GM12878 (cell line): ENCODE measurements at regions not wholly inside any gene's neighbourhood (a gene's known extent, or its start where the extent isn't known, plus 50 kb on each side); places are given as distances from the start of the nearest gene placed in this dataset.

Experiments used
- ATAC-seq: fragments of 200-7000 bp; cut with Tn5 transposase; 3 replicates; pipeline ENCODE4 v1.9.1; 2020; ENCODE audit warnings: mild to moderate bottlenecking, moderate library complexity
- BruUV-seq: library from RNA; stranded (reverse); fragments of 400-500 nt; replicated peaks from 2 replicates; lab custom pipeline; 2021; lab: Mats Ljungman, UMichigan
- CTCF ChIA-PET: fragments of 300-600 bp; sonication (Branson Sonifier 250); formaldehyde crosslinking; extraction: SDS; loops from one replicate; lab custom pipeline; 2021; ENCODE audit warnings: inconsistent platforms; lab: Yijun Ruan, JAX
- POLR2A ChIA-PET: fragments of 350-600 bp; formaldehyde crosslinking; extraction: SDS; loops from one replicate; lab custom pipeline; 2021; ENCODE audit warnings: inconsistent platforms; lab: Charles Lee
- RAD21 ChIA-PET: fragments of 300-600 bp; sonication (Branson Sonifier 250); formaldehyde crosslinking; loops from one replicate; lab custom pipeline; 2023; ENCODE audit warnings: antibody characterized with exemption; ENCODE audit not compliant: unreplicated experiment; lab: Charles Lee
- SMC1A ChIA-PET: fragments of 300-600 bp; sonication (Branson Sonifier 250); formaldehyde crosslinking; loops from one replicate; lab custom pipeline; 2023; ENCODE audit not compliant: unreplicated experiment, uncharacterized antibody; lab: Charles Lee
- DNase-seq: peaks from one replicate; pipeline ENCODE4 v3.0.0-alpha.2; 2011; ENCODE audit warnings: low read depth, low spot score
- FAIRE-seq: peaks from 3 replicates; lab custom pipeline; 2011; peaks lifted over from hg19 to GRCh38; lab: Jason Lieb, UNC
- H2AFZ ChIP-seq: 2 replicates; pipeline ENCODE4 v1.6.0; 2011; ENCODE audit warnings: low read depth, low read length, control low read depth; ENCODE audit not compliant: control insufficient read depth
- H3K27ac ChIP-seq: 2 replicates; pipeline ENCODE4 v1.5.1; 2011; ENCODE audit warnings: control low read depth; ENCODE audit not compliant: control insufficient read depth, insufficient read depth
- H3K27me3 ChIP-seq, 2 experiments: replicated peaks in 1 of 2; 2 replicates each; pipeline versions ENCODE4 v1.6.0 to v1.6.1; 2011; ENCODE audit warnings: low read length in 1 of 2; ENCODE audit not compliant: control insufficient read depth in 2 of 2, insufficient read depth in 2 of 2
- H3K36me3 ChIP-seq, 2 experiments: 2 replicates each; pipeline ENCODE4 v1.5.1; 2011; ENCODE audit warnings: low read length in 1 of 2; ENCODE audit not compliant: control insufficient read depth in 2 of 2, insufficient read depth in 2 of 2
- H3K4me1 ChIP-seq: 2 replicates; pipeline ENCODE4 v1.6.1; 2011; ENCODE audit warnings: mild to moderate bottlenecking, low read length, moderate library complexity, mixed read lengths; ENCODE audit not compliant: control insufficient read depth, insufficient read depth
- H3K4me2 ChIP-seq: 2 replicates; pipeline ENCODE4 v1.6.0; 2011; ENCODE audit warnings: control low read depth; ENCODE audit not compliant: control insufficient read depth, insufficient read depth
- H3K4me3 ChIP-seq: fragments of 200-600 bp; sonication (generic); 2 replicates; pipeline ENCODE4 v1.5.1; 2016
- H3K79me2 ChIP-seq: 2 replicates; pipeline ENCODE4 v1.6.0; 2011; ENCODE audit warnings: low read length; ENCODE audit not compliant: control insufficient read depth, insufficient read depth
- H3K9ac ChIP-seq: 2 replicates; pipeline ENCODE4 v1.8.0; 2011; ENCODE audit warnings: low read length, control low read depth, mixed read lengths; ENCODE audit not compliant: control insufficient read depth, insufficient read depth
- H3K9me3 ChIP-seq: replicated peaks from 3 replicates; pipeline ENCODE4 v1.5.1; 2011; ENCODE audit warnings: mild to moderate bottlenecking, low read length; ENCODE audit not compliant: control insufficient read depth, insufficient read depth
- H4K20me1 ChIP-seq: 2 replicates; pipeline ENCODE4 v1.6.0; 2011; ENCODE audit not compliant: control insufficient read depth, insufficient read depth
- ATF7 ChIP-seq: fragments of 450-650 bp; IDR thresholded peaks from 2 replicates; pipeline ENCODE4 v1.6.1; 2016; ENCODE audit warnings: low read depth, mild to moderate bottlenecking
- CEBPB ChIP-seq, 2 experiments: fragments of 150-350 bp in 1 of 2; IDR thresholded peaks; 2 replicates each; pipeline ENCODE4 v1.6.1; 2012 to 2014; ENCODE audit warnings: low read depth in 2 of 2, low read length in 2 of 2, borderline replicate concordance in 1 of 2, inconsistent platforms in 1 of 2
- EGR1 ChIP-seq, 2 experiments: IDR thresholded peaks; 1 replicate in 1 of 2; 2 replicates in 1 of 2; pipeline ENCODE4 v1.6.1; 2011 to 2012; ENCODE audit warnings: low read depth in 2 of 2, low read length in 2 of 2, borderline replicate concordance in 1 of 2, mild to moderate bottlenecking in 1 of 2, moderate library complexity in 1 of 2
- ESRRA ChIP-seq: IDR thresholded peaks from 2 replicates; pipeline ENCODE4 v1.6.1; 2012; ENCODE audit warnings: mild to moderate bottlenecking, low read length, improper control_type of control experiment
- MLLT1 ChIP-seq: fragments of 450-650 bp; IDR thresholded peaks from 2 replicates; pipeline ENCODE4 v1.6.1; 2016; ENCODE audit warnings: mild to moderate bottlenecking
- RBBP5 ChIP-seq: fragments of 200-600 bp; sonication (generic); conservative IDR thresholded peaks from 2 replicates; pipeline ENCODE4 v1.6.1; 2016
- SMARCA5 ChIP-seq: fragments of 450-650 bp; IDR thresholded peaks from 2 replicates; pipeline ENCODE4 v1.6.1; 2017; ENCODE audit warnings: mild to moderate bottlenecking
- STAT1 ChIP-seq: fragments of 450-650 bp; conservative IDR thresholded peaks from 2 replicates; pipeline ENCODE4 v1.6.1; 2014; ENCODE audit warnings: antibody characterized with exemption, mild to moderate bottlenecking
- ZBTB33 ChIP-seq: fragments of 450-650 bp; IDR thresholded peaks from 2 replicates; pipeline ENCODE4 v1.6.1; 2017; ENCODE audit warnings: mild to moderate bottlenecking
- ZBTB4 ChIP-seq: fragments of 450-650 bp; formaldehyde crosslinking; IDR thresholded peaks from 2 replicates; pipeline ENCODE4 v1.4.0; 2022; ENCODE audit warnings: mild to moderate bottlenecking, moderate library complexity
- WGBS: methylation state at CpG from one replicate; pipeline ENCODE4 v1.1.6; 2016; ENCODE audit warnings: low lambda C conversion rate; ENCODE audit not compliant: insufficient replicate concordance, insufficient coverage; ENCODE audit errors: missing lambda C conversion rate; 5-methylcytosine and 5-hydroxymethylcytosine counted together
- in situ Hi-C: fragments of 300-500 bp; cut with MboI; formaldehyde crosslinking; loops from 9 replicates; pipeline ENCODE4 v1.14.3; 2018; ENCODE audit warnings: mixed read lengths
- intact Hi-C: fragments of 100-400 bp; cut with micrococcal nuclease; formaldehyde crosslinking; loops from one replicate; pipeline ENCODE4 v1.14.2; 2022; ENCODE audit not compliant: unreplicated experiment
- TF ChIP-seq, protein P1 (sequence below): fragments of 450-650 bp; formaldehyde crosslinking; IDR thresholded peaks from 2 replicates; pipeline ENCODE4 v1.5.0; 2022; ENCODE audit warnings: mild to moderate bottlenecking, missing genetic modification characterization
- TF ChIP-seq, protein P2 (sequence below): fragments of 450-650 bp; IDR thresholded peaks from 2 replicates; pipeline ENCODE4 v1.6.1; 2017; ENCODE audit warnings: low read depth, mild to moderate bottlenecking, moderate library complexity

DNA sequence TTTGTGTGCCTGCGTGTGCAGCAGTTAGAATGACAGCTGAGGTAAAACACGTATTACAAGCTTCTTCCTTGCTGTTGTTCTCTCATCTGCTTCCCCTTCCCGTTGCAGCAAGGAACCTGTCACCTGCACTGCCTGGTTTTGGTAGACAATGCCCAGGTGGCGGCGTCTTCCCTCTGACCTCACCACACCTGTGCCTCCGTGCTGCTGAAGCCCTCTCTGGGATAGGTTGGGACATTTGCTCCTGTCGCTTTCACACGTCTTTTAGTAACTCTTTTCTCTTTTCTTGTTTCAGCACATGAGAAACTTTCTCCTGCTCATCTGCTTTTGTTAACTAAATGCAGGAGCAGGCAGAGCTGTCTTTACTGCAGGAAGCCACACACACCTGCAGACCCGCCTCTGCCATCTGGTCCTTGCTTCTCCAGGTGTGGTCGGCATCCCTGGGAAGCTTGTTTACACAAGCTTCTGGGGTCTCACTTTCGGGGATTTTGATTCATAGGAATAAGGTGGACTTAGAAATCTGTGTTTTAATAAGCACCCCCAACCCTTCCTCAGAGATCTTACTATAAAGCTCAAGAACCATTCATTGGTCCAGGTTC, 60.7 kb upstream of the EXOC6 start:
- Histone ChIP-seq H2AFZ (no peak overlapping the region), H3K4me2 (no peak overlapping the region), H3K79me2 (no peaks in the 10 kb centered on the region), H4K20me1 (no peaks in the 10 kb centered on the region), H3K4me3 (no peak overlapping the region), H3K27ac (no peak overlapping the region), H3K4me1 (no peaks in the 10 kb centered on the region), H3K36me3 (no peaks in the 10 kb centered on the region), H3K9ac (no peak overlapping the region), H3K27me3 (peaks cover 0 to 5% of the 10 kb centered on the region in 2 experiments; a peak in 3 of 4 replicates), H3K9me3 (no peaks in the 10 kb centered on the region)
- no peak for DNase-seq
- peak; percentile 47 for FAIRE-seq
- CTCF ChIA-PET: no interaction called here
- in situ Hi-C loops: no loop called here
- no TSS peak for BruUV-seq
- 40% methylated on average over 11 of the region's 11 CpGs for WGBS
- SMC1A ChIA-PET: no interaction called here
- ATAC-seq: no peak
- RAD21 ChIA-PET: no interaction called here
- intact Hi-C loops: no loop called here
- POLR2A ChIA-PET: no interaction called here
- TF ChIP-seq EGR1 (IDR thresholded peaks at IDR 0.05; ENCODE audit: borderline replicate concordance in 1 of 2, low read depth in 2 of 2, low read length in 2 of 2) (no peak), MLLT1 (no peak), ESRRA (no peak), SMARCA5 (no peak), STAT1 (no peak), CEBPB (IDR thresholded peaks at IDR 0.05; ENCODE audit: borderline replicate concordance in 1 of 2, low read depth in 2 of 2, low read length in 2 of 2) (no peak), ATF7 (no peak), ZBTB4 (CRISPR knock-in tag) (no peak), ZBTB33 (no peak), RBBP5 (no peak)
- TF ChIP-seq, protein P1, sequence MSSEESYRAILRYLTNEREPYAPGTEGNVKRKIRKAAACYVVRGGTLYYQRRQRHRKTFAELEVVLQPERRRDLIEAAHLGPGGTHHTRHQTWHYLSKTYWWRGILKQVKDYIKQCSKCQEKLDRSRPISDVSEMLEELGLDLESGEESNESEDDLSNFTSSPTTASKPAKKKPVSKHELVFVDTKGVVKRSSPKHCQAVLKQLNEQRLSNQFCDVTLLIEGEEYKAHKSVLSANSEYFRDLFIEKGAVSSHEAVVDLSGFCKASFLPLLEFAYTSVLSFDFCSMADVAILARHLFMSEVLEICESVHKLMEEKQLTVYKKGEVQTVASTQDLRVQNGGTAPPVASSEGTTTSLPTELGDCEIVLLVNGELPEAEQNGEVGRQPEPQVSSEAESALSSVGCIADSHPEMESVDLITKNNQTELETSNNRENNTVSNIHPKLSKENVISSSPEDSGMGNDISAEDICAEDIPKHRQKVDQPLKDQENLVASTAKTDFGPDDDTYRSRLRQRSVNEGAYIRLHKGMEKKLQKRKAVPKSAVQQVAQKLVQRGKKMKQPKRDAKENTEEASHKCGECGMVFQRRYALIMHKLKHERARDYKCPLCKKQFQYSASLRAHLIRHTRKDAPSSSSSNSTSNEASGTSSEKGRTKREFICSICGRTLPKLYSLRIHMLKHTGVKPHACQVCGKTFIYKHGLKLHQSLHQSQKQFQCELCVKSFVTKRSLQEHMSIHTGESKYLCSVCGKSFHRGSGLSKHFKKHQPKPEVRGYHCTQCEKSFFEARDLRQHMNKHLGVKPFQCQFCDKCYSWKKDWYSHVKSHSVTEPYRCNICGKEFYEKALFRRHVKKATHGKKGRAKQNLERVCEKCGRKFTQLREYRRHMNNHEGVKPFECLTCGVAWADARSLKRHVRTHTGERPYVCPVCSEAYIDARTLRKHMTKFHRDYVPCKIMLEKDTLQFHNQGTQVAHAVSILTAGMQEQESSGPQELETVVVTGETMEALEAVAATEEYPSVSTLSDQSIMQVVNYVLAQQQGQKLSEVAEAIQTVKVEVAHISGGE (CRISPR knock-in tag): no peak
- TF ChIP-seq, protein P2, sequence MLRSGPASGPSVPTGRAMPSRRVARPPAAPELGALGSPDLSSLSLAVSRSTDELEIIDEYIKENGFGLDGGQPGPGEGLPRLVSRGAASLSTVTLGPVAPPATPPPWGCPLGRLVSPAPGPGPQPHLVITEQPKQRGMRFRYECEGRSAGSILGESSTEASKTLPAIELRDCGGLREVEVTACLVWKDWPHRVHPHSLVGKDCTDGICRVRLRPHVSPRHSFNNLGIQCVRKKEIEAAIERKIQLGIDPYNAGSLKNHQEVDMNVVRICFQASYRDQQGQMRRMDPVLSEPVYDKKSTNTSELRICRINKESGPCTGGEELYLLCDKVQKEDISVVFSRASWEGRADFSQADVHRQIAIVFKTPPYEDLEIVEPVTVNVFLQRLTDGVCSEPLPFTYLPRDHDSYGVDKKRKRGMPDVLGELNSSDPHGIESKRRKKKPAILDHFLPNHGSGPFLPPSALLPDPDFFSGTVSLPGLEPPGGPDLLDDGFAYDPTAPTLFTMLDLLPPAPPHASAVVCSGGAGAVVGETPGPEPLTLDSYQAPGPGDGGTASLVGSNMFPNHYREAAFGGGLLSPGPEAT: no peak
